Vagina (tissue), 2 donors: ENCODE measurements at regions not wholly inside any gene's neighbourhood (a gene's known extent, or its start where the extent isn't known, plus 50 kb on each side); places are given as distances from the start of the nearest gene placed in this dataset.
A peak's percentile ranks its signal among the peaks of the same experiment; 100 is the strongest.

Experiments
- DNase-seq, 2 donors: peaks; one replicate each; pipeline ENCODE4 v3.0.0-alpha.2; 2017; ENCODE audit errors: extremely low spot score in 2 of 2
- H3K27ac ChIP-seq: fragments of 200-600 bp; sonication (generic); one replicate; pipeline ENCODE4 v1.5.1; 2019
- H3K27me3 ChIP-seq: fragments of 200-600 bp; sonication (generic); one replicate; pipeline ENCODE4 v1.5.1; 2019
- H3K36me3 ChIP-seq, 2 donors: fragments of 200-600 bp; sonication (generic); one replicate each; pipeline ENCODE4 v1.5.1; 2017 to 2019
- H3K4me1 ChIP-seq: fragments of 200-600 bp; sonication (generic); one replicate; pipeline ENCODE4 v1.5.1; 2019
- H3K4me3 ChIP-seq, 2 donors: fragments of 200-600 bp; sonication (generic); 1 replicate in 1 of 2; 2 replicates in 1 of 2; pipeline ENCODE4 v1.5.1; 2016 to 2019
- H3K9me3 ChIP-seq: fragments of 200-600 bp; sonication (generic); one replicate; pipeline ENCODE4 v1.5.1; 2019
- POLR2A ChIP-seq, 2 donors: fragments of 450-650 bp; IDR thresholded peaks; one replicate each; pipeline ENCODE4 v1.6.1; 2017; ENCODE audit warnings: antibody characterized with exemption in 2 of 2, mild to moderate bottlenecking in 2 of 2, moderate library complexity in 2 of 2
- POLR2AphosphoS5 ChIP-seq, 2 donors: sonication (generic); formaldehyde crosslinking; IDR thresholded peaks; one replicate each; pipeline ENCODE4 v1.9.0; 2017; ENCODE audit warnings: antibody characterized with exemption in 2 of 2, mild to moderate bottlenecking in 2 of 2, low read depth in 1 of 2; ENCODE audit not compliant: insufficient read depth in 1 of 2
- intact Hi-C: fragments of 100-400 bp; cut with DNase I; formaldehyde crosslinking; loops from one replicate; pipeline ENCODE4 v1.15.1; 2023
- TF ChIP-seq, protein P1 (sequence below), 3 experiments: fragments of 450-650 bp in 2 of 3; fragments of 200-600 bp in 1 of 3; sonication (generic) in 1 of 3; IDR thresholded peaks; one replicate each; pipeline ENCODE4 v1.5.1; 2017 to 2019; ENCODE audit warnings: antibody characterized with exemption in 3 of 3, mild to moderate bottlenecking in 2 of 3, moderate library complexity in 2 of 3

DNA sequence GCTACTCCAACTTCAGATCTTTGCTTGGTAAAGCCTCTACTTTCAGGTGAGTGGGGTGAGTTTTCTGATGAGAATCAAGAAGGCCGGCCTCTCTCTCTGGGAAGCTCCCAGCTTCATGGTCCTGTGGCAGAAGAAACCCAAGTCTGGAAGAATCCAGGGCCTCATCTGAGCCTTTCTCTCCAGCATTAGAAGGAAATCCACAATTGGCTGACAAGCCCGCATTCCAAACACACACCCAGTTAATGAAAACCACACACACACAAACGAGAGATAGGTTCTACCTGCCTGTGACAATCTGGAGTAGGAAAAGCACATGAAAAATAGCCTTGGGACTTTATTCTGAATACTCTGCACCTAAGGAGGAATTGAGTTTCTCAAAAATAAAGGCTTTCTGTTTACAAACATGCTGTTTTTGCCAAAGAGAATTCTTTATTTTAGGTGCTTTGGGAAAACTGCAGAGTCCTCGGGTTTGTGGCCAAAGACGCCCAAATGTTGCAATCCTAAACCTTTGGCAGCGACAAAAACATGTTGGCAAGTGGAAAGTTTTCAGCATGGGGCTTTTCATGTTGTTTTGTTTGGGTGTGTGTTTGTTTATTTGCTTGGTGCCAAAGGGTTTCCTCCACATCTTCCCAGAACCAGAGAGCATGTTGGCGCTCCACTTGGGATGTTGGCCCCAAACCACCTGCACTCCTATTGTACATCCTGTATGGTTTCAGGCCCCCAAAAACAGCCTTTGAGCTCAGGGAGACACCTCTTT, 216.2 kb downstream of the SETD4 start:
- Histone ChIP-seq H3K4me3 (no peak overlapping the region), H3K27me3 (no peaks in the 10 kb centered on the region), H3K9me3 (no peaks in the 10 kb centered on the region), H3K4me1 (peaks cover 9% of the 10 kb centered on the region), H3K36me3 (no peaks in the 10 kb centered on the region), H3K27ac (peak overlapping the region; percentile 69)
- no peak for DNase-seq
- TF ChIP-seq, protein P1, sequence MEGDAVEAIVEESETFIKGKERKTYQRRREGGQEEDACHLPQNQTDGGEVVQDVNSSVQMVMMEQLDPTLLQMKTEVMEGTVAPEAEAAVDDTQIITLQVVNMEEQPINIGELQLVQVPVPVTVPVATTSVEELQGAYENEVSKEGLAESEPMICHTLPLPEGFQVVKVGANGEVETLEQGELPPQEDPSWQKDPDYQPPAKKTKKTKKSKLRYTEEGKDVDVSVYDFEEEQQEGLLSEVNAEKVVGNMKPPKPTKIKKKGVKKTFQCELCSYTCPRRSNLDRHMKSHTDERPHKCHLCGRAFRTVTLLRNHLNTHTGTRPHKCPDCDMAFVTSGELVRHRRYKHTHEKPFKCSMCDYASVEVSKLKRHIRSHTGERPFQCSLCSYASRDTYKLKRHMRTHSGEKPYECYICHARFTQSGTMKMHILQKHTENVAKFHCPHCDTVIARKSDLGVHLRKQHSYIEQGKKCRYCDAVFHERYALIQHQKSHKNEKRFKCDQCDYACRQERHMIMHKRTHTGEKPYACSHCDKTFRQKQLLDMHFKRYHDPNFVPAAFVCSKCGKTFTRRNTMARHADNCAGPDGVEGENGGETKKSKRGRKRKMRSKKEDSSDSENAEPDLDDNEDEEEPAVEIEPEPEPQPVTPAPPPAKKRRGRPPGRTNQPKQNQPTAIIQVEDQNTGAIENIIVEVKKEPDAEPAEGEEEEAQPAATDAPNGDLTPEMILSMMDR (IDR thresholded peaks at IDR 0.05) = no peak
- TF ChIP-seq POLR2AphosphoS5 (IDR thresholded peaks at IDR 0.05; ENCODE audit: insufficient read depth in 1 of 2, low read depth in 1 of 2) (no peak), POLR2A (IDR thresholded peaks at IDR 0.05) (no peak)
- intact Hi-C loops = loop anchor here (5.0 kb wide), 1 partner anchor 952 kb away; no protein-coding TSS in a partner anchor

DNA sequence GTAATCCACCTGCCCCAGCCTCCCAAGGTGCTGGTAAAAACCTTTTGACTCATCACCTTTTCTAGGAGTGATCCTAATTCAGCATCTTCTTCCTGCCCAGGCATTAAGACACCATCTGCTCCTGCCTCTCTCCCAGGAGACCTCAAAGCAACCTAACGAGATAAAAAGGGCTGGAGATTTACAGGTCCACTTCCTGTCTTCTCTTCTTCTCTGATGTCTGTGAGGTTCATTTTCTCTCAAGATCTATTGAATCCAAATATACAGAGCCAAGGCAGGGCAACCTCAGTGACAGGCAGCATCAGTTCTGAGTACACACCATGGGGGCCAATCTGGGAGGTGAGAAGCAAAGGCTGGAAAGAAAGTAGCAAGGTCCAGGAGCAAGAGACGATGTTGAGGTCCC, 219.4 kb downstream of the SETD4 start:
- no peak overlapping the region for H3K4me3 ChIP-seq
- no peak for TF ChIP-seq POLR2A (IDR thresholded peaks at IDR 0.05)
- TF ChIP-seq, protein P1 (IDR thresholded peaks at IDR 0.05) = no peak
- no peak for TF ChIP-seq POLR2AphosphoS5 (IDR thresholded peaks at IDR 0.05; ENCODE audit: insufficient read depth in 1 of 2, low read depth in 1 of 2)
- no peak overlapping the region for H3K27ac ChIP-seq
- H3K9me3 ChIP-seq = no peaks in the 10 kb centered on the region
- H3K36me3 ChIP-seq = no peaks in the 10 kb centered on the region
- intact Hi-C loops = loop anchor here (5.0 kb wide), 1 partner anchor 949 kb away; no protein-coding TSS in a partner anchor
- no peak for DNase-seq
- H3K4me1 ChIP-seq = peaks cover 9% of the 10 kb centered on the region
- no peaks in the 10 kb centered on the region for H3K27me3 ChIP-seq

DNA sequence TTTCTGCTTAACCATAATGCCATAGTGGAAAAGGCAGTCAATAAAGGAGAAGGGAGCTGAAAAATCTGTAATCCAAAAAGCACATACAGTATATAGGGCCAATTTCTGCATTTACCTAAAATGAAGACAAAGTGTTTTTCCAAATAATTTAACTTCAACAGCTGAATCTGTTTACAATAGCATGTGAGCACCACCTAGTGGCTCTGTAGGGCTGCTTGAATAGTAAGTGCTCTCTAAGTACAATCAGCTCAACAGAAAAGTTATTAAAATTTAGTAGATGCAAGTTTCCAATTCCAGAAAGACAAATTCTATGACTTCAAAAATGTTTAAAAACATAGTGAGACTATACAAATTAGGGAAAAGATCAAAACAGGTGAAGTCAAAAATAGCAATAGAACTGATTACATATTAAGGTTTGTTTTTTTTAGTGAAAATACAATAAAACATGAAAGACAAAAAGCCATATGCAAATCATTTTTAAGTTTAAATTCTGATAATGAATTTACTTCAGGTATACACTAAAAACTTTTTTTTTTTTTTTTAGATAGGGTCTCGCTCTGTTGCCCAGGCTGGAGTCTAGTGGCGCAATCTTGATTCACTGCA, 220.0 kb downstream of the SETD4 start:
- no peak overlapping the region for H3K27ac ChIP-seq
- no peak for DNase-seq
- no peaks in the 10 kb centered on the region for H3K36me3 ChIP-seq
- TF ChIP-seq POLR2AphosphoS5 (IDR thresholded peaks at IDR 0.05; ENCODE audit: insufficient read depth in 1 of 2, low read depth in 1 of 2) = no peak
- no peak for TF ChIP-seq POLR2A (IDR thresholded peaks at IDR 0.05)
- TF ChIP-seq, protein P1 (IDR thresholded peaks at IDR 0.05) = peak in 2 of 3 experiments; percentile 22 to 69
- no peaks in the 10 kb centered on the region for H3K27me3 ChIP-seq
- peaks cover 9% of the 10 kb centered on the region for H3K4me1 ChIP-seq
- intact Hi-C loops = loop anchor here (5.0 kb wide), 1 partner anchor 948 kb away; no protein-coding TSS in a partner anchor
- no peaks in the 10 kb centered on the region for H3K9me3 ChIP-seq
- no peak overlapping the region for H3K4me3 ChIP-seq

DNA sequence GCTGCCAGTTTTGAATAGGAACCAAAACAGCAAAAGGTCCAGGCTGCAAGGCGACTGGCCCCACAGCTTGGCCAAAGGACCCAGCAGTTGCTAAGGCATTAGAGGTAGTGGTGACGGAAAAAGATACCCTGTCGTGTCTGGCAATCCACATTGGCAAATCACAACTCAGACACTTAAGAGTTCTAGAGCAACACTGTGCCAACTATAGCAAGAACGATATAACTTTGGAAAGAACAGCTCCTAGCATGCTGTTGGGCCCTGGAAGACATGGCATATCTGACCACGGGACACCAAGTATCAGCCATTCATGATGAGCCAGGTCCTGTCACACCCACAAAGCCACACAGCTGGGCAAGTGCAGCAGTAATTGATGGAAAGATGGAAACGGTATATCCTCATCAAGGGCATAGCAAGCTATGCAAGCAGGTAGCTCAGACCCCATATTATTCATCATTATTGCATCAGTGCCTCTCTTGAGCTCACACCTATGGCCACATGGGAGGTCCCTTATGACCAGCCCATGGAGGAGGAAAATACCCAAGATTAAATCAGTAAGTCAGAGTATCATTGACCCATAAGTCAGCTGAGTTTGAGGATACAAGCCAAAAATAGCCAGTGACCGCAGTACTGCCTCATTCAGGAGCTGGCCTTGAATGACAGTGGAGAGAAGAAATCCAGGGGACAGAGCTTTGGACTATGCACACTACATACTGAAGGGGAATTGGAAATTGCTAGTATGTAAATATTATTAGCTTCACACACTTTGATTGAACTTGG, 221.2 kb downstream of the SETD4 start:
- Histone ChIP-seq H3K4me3 (no peak overlapping the region), H3K9me3 (no peaks in the 10 kb centered on the region), H3K27me3 (no peaks in the 10 kb centered on the region), H3K4me1 (peaks cover 4% of the 10 kb centered on the region), H3K36me3 (no peaks in the 10 kb centered on the region), H3K27ac (no peak overlapping the region)
- no peak for TF ChIP-seq POLR2A (IDR thresholded peaks at IDR 0.05)
- TF ChIP-seq, protein P1 (IDR thresholded peaks at IDR 0.05) = no peak
- no peak for TF ChIP-seq POLR2AphosphoS5 (IDR thresholded peaks at IDR 0.05; ENCODE audit: insufficient read depth in 1 of 2, low read depth in 1 of 2)
- intact Hi-C loops = no loop called here
- no peak for DNase-seq
